A673 (cell line): ENCODE measurements at regions not wholly inside any gene's neighbourhood (a gene's known extent, or its start where the extent isn't known, plus 50 kb on each side); places are given as distances from the start of the nearest gene placed in this dataset.

ENCODE experiments used
- BruUV-seq: library from RNA; stranded (reverse); fragments of 400-500 nt; replicated peaks from 2 replicates; lab custom pipeline; 2021; lab: Mats Ljungman, UMichigan
- CTCF ChIA-PET: fragments of 300-600 bp; sonication (Branson Sonifier 250); formaldehyde crosslinking; loops from one replicate; lab custom pipeline; 2022; ENCODE audit warnings: antibody characterized with exemption; lab: Charles Lee
- POLR2A ChIA-PET: fragments of 300-600 bp; sonication (Branson Sonifier 250); formaldehyde crosslinking; loops from one replicate; lab custom pipeline; 2022; ENCODE audit warnings: antibody characterized with exemption; ENCODE audit not compliant: low non-redundant PET; lab: Charles Lee
- DNase-seq: peaks from one replicate; pipeline ENCODE4 v3.0.0-alpha.2; 2015; ENCODE audit warnings: low spot score
- H3K27ac ChIP-seq: fragments of 200-600 bp; sonication (generic); 2 replicates; pipeline ENCODE4 v1.5.1; 2016; ENCODE audit warnings: mixed run types, low read depth, mild to moderate bottlenecking, mixed read lengths, antibody characterized with exemption, low read length; ENCODE audit not compliant: poor library complexity, severe bottlenecking
- H3K27me3 ChIP-seq: fragments of 200-600 bp; sonication (generic); replicated peaks from 2 replicates; pipeline ENCODE4 v1.6.1; 2017; ENCODE audit warnings: mixed run types, low read depth, mild to moderate bottlenecking, mixed read lengths, antibody characterized with exemption, low read length; ENCODE audit not compliant: insufficient read depth, poor library complexity
- H3K36me3 ChIP-seq: fragments of 200-600 bp; sonication (generic); 2 replicates; pipeline ENCODE4 v1.6.1; 2016; ENCODE audit warnings: mixed run types, mild to moderate bottlenecking, mixed read lengths, antibody characterized with exemption, low read length; ENCODE audit not compliant: insufficient read depth, poor library complexity, severe bottlenecking
- H3K4me1 ChIP-seq: fragments of 200-600 bp; sonication (generic); 2 replicates; pipeline ENCODE4 v1.6.1; 2017; ENCODE audit warnings: mixed run types, mild to moderate bottlenecking, mixed read lengths, antibody characterized with exemption, low read length; ENCODE audit not compliant: insufficient read depth, poor library complexity, severe bottlenecking
- H3K4me3 ChIP-seq: fragments of 200-600 bp; sonication (generic); 2 replicates; pipeline ENCODE4 v1.5.1; 2016; ENCODE audit warnings: low read depth, mixed run types, mild to moderate bottlenecking, mixed read lengths, low read length; ENCODE audit not compliant: poor library complexity, severe bottlenecking
- H3K9me3 ChIP-seq: fragments of 200-600 bp; sonication (generic); 2 replicates; pipeline ENCODE4 v1.6.1; 2016; ENCODE audit warnings: mixed run types, low read depth, mild to moderate bottlenecking, mixed read lengths, antibody characterized with exemption, low read length; ENCODE audit not compliant: poor library complexity, severe bottlenecking
- EZH2 ChIP-seq: fragments of 200-600 bp; sonication (generic); IDR thresholded peaks from 2 replicates; pipeline ENCODE4 v1.6.1; 2017; ENCODE audit warnings: borderline replicate concordance, low read depth, mild to moderate bottlenecking, mixed read lengths, antibody characterized with exemption, low read length; ENCODE audit not compliant: poor library complexity, severe bottlenecking
- intact Hi-C: fragments of 100-400 bp; cut with micrococcal nuclease; formaldehyde crosslinking; loops from one replicate; pipeline ENCODE4 v1.10.0; 2022; ENCODE audit not compliant: unreplicated experiment
- TF ChIP-seq, protein P1 (sequence below): fragments of 300-800, 200-600 bp; sonication (generic); conservative IDR thresholded peaks from 2 replicates; pipeline ENCODE4 v1.5.1; 2017; ENCODE audit warnings: low read depth, mild to moderate bottlenecking, antibody characterized with exemption, low read length, moderate library complexity, mixed read lengths

DNA sequence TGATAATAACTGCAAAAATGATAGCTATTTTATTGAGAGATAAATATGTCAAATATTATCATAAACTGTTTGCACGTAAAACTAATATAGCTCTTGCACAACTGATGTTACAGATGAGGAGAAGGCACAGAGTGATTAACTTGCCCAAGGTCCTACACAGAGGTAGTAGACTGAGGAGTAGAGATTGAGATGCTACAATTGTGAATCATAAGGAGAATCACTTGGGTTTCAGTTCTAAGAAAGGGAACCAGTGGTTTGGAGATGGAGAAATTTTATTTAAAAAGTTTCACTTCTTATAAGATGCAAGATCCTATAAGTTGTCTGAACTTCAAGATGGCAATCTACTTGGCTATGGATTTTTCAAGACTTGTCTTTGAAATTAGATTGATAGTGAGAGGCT is 224.8 kb upstream of the RAG2 start:
- POLR2A ChIA-PET, result no interaction called here
- H3K27me3 ChIP-seq, result no peaks in the 10 kb centered on the region
- BruUV-seq, result no TSS peak
- no peaks in the 10 kb centered on the region for H3K36me3 ChIP-seq
- H3K9me3 ChIP-seq, result no peaks in the 10 kb centered on the region
- intact Hi-C loops, result no loop called here
- no peak for DNase-seq
- peaks cover 8% of the 10 kb centered on the region for H3K4me1 ChIP-seq
- H3K4me3 ChIP-seq, result no peak overlapping the region
- no peak for TF ChIP-seq EZH2
- TF ChIP-seq, protein P1, sequence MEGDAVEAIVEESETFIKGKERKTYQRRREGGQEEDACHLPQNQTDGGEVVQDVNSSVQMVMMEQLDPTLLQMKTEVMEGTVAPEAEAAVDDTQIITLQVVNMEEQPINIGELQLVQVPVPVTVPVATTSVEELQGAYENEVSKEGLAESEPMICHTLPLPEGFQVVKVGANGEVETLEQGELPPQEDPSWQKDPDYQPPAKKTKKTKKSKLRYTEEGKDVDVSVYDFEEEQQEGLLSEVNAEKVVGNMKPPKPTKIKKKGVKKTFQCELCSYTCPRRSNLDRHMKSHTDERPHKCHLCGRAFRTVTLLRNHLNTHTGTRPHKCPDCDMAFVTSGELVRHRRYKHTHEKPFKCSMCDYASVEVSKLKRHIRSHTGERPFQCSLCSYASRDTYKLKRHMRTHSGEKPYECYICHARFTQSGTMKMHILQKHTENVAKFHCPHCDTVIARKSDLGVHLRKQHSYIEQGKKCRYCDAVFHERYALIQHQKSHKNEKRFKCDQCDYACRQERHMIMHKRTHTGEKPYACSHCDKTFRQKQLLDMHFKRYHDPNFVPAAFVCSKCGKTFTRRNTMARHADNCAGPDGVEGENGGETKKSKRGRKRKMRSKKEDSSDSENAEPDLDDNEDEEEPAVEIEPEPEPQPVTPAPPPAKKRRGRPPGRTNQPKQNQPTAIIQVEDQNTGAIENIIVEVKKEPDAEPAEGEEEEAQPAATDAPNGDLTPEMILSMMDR, result no peak
- H3K27ac ChIP-seq, result no peak overlapping the region
- CTCF ChIA-PET, result no interaction called here

DNA sequence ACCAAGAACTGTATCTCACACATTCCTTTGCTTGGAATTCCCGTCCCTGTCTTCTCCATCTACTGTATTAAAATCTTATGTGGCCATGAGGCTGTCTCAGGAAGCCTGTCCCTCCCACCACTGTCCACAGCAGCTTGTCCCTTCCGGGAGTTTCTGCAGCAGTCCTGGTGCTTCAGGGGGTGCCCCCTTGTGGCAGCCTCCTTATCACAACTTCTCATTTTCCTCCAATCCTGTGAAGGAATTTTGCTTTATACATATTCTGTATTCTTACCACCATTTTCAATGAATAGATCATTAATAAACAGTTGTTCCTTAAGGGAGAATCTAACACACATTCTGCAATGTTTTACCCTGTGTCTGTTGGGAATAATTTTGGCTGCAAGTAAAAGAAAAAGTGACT is 220.4 kb upstream of the RAG2 start:
- Histone ChIP-seq H3K27me3 (no peaks in the 10 kb centered on the region), H3K36me3 (no peaks in the 10 kb centered on the region), H3K4me1 (no peaks in the 10 kb centered on the region), H3K9me3 (no peaks in the 10 kb centered on the region), H3K27ac (no peak overlapping the region), H3K4me3 (no peak overlapping the region)
- intact Hi-C loops, result no loop called here
- peak; percentile 62 for DNase-seq
- no TSS peak for BruUV-seq
- ChIA-PET CTCF (interaction anchor here (0.7 kb wide), 1 partner anchor 68 kb away, joined by 4 read pairs; no protein-coding TSS in a partner anchor), POLR2A (interaction anchor here (0.5 kb wide), 1 partner anchor 1271 kb away, joined by 4 read pairs; no protein-coding TSS in a partner anchor)
- TF ChIP-seq EZH2, result no peak
- TF ChIP-seq, protein P1, result peak; percentile 88

DNA sequence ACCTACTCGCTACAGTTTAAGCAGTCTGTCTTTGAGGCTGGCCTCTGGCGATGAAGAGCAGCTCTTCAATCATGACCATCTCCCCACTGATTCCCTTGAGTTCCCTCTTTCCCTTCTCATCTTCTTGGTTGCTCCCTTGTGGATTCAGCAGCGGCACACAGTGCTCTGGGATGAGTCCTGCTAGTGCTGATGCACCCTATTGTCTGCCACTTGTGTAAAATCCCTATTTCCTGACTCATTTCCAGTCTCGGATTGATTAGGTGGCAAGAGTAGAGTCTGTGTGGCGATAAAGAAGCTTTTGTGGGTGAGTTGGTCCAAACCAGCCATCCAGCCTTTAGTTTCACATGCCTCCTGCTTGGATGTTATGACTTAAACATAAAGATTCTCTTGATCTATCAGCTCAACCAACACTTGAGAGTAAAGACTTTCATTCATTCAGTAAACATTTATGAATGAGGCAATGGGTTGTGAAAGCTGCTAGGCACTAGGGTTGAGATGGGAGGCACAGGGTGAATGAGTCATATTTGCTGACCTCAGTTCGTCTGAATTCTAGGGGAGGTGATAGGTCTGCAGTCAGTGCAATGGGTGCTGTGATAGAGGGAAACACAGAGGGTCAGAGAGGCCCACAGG is 219.4 kb upstream of the RAG2 start:
- CTCF ChIA-PET, result no interaction called here

More for the DNA sequence above, 219.4 kb upstream of the RAG2 start:
- no peak for TF ChIP-seq EZH2
- TF ChIP-seq, protein P1, result no peak
- DNase-seq, result no peak
- intact Hi-C loops, result no loop called here
- Histone ChIP-seq H3K9me3 (no peaks in the 10 kb centered on the region), H3K4me3 (no peak overlapping the region), H3K36me3 (no peaks in the 10 kb centered on the region), H3K4me1 (no peaks in the 10 kb centered on the region), H3K27me3 (no peaks in the 10 kb centered on the region), H3K27ac (no peak overlapping the region)
- no TSS peak for BruUV-seq
- POLR2A ChIA-PET, result interaction anchor here (0.6 kb wide), 1 partner anchor 710 kb away, joined by 3 read pairs; no protein-coding TSS in a partner anchor
